NCI-H526 treated with DMSO at 0.1 percent for 48 hours (cell line): ENCODE measurements at regions not wholly inside any gene's neighbourhood (a gene's known extent, or its start where the extent isn't known, plus 50 kb on each side); places are given as distances from the start of the nearest gene placed in this dataset.
A peak's percentile ranks its signal among the peaks of the same experiment; 100 is the strongest.

Source experiments
- DNase-seq: peaks from one replicate; lab custom pipeline; 2025; lab: John Stamatoyannopoulos, UW

GRCh38 chr6:41404182-41404845 is 68.9 kb downstream of the NCR2 start:
- no peak for DNase-seq

- DNase-seq = no peak
These were observed 70.7 kb downstream of the NCR2 start for GRCh38 chr6:41405941-41406727.

- no peak for DNase-seq
These were observed 71.5 kb downstream of the NCR2 start for GRCh38 chr6:41406728-41407489.

- no peak for DNase-seq
These were observed 73.2 kb downstream of the NCR2 start for GRCh38 chr6:41408576-41408975.

- DNase-seq = no peak
These were observed 73.6 kb downstream of the NCR2 start for GRCh38 chr6:41408982-41409381.

GRCh38 chr6:41409489-41409888 is 74.1 kb downstream of the NCR2 start:
- DNase-seq = no peak

- DNase-seq = no peak
These were observed 76.6 kb downstream of the NCR2 start for GRCh38 chr6:41411961-41412360.

GRCh38 chr6:41413250-41413649 is 77.8 kb downstream of the NCR2 start:
- peak; percentile 55 for DNase-seq

GRCh38 chr6:41416501-41416837 is 81.1 kb downstream of the NCR2 start:
- no peak for DNase-seq

- DNase-seq = no peak
These were observed 83.3 kb downstream of the NCR2 start for GRCh38 chr6:41418741-41419140.

- DNase-seq = no peak
These were observed 84.0 kb downstream of the NCR2 start for GRCh38 chr6:41419385-41419784.

GRCh38 chr6:41420186-41420585 is 84.8 kb downstream of the NCR2 start:
- DNase-seq = no peak

- DNase-seq = no peak
These were observed 86.8 kb downstream of the NCR2 start for GRCh38 chr6:41422161-41422560.

GRCh38 chr6:41423002-41423401 is 87.6 kb downstream of the NCR2 start:
- DNase-seq = no peak

- peak; percentile 83 for DNase-seq
These were observed 89.1 kb downstream of the NCR2 start for GRCh38 chr6:41424370-41425058.

- DNase-seq = no peak
These were observed 90.1 kb downstream of the NCR2 start for GRCh38 chr6:41425511-41425910.

- DNase-seq = peak; percentile 71
These were observed 91.0 kb downstream of the NCR2 start for GRCh38 chr6:41426438-41426851.

- no peak for DNase-seq
These were observed 91.7 kb downstream of the NCR2 start for GRCh38 chr6:41426888-41427641.

- DNase-seq = peak; percentile 91
These were observed 92.4 kb downstream of the NCR2 start for GRCh38 chr6:41427642-41428335.

- DNase-seq = peak; percentile 95
These were observed 93.1 kb downstream of the NCR2 start for GRCh38 chr6:41428336-41428995.
